PFSK-1 (cell line): ENCODE measurements at regions not wholly inside any gene's neighbourhood (a gene's known extent, or its start where the extent isn't known, plus 50 kb on each side); places are given as distances from the start of the nearest gene placed in this dataset.

Experiments used
- POLR2AphosphoS5 ChIP-seq: IDR thresholded peaks from 2 replicates; pipeline ENCODE4 v1.6.1; 2012; ENCODE audit warnings: low read depth, mild to moderate bottlenecking, control low read depth, low read length, moderate library complexity
- REST ChIP-seq, 2 experiments: IDR thresholded peaks; 2 replicates each; pipeline versions ENCODE4 v1.6.1 to v1.8.0; 2011 to 2012; ENCODE audit warnings: low read depth in 2 of 2, low read length in 2 of 2, control low read depth in 1 of 2, inconsistent platforms in 1 of 2, mild to moderate bottlenecking in 1 of 2, moderate library complexity in 1 of 2; ENCODE audit not compliant: insufficient read depth in 1 of 2
- TAF1 ChIP-seq: IDR thresholded peaks from 2 replicates; pipeline ENCODE4 v1.6.1; 2012; ENCODE audit warnings: low read length, control low read depth, borderline replicate concordance; ENCODE audit not compliant: insufficient read depth

- TF ChIP-seq POLR2AphosphoS5 (no peak), TAF1 (no peak), REST (IDR thresholded peaks at IDR 0.05; ENCODE audit: insufficient read depth in 1 of 2, low read depth in 2 of 2, low read length in 2 of 2) (no peak)
Measured at GRCh38 chr2:176885001-176885643, 327.5 kb upstream of the HNRNPA3 start.
